PFSK-1 (cell line): ENCODE measurements at regions not wholly inside any gene's neighbourhood (a gene's known extent, or its start where the extent isn't known, plus 50 kb on each side); places are given as distances from the start of the nearest gene placed in this dataset.

Experiments
- FOXP2 ChIP-seq: optimal IDR thresholded peaks from 2 replicates; pipeline ENCODE3; 2011; ENCODE audit warnings: borderline replicate concordance, control low read depth, inconsistent platforms; ENCODE audit not compliant: insufficient read depth; ENCODE audit errors: extremely low read length, extremely low read depth
- POLR2AphosphoS5 ChIP-seq: IDR thresholded peaks from 2 replicates; pipeline ENCODE4 v1.6.1; 2012; ENCODE audit warnings: low read depth, mild to moderate bottlenecking, control low read depth, low read length, moderate library complexity
- REST ChIP-seq, 2 experiments: IDR thresholded peaks; 2 replicates each; pipeline versions ENCODE4 v1.6.1 to v1.8.0; 2011 to 2012; ENCODE audit warnings: low read depth in 2 of 2, low read length in 2 of 2, control low read depth in 1 of 2, inconsistent platforms in 1 of 2, mild to moderate bottlenecking in 1 of 2, moderate library complexity in 1 of 2; ENCODE audit not compliant: insufficient read depth in 1 of 2
- SIN3A ChIP-seq: IDR thresholded peaks from 2 replicates; pipeline ENCODE4 v1.6.1; 2012; ENCODE audit warnings: mild to moderate bottlenecking, low read length, moderate library complexity, borderline replicate concordance; ENCODE audit not compliant: insufficient read depth
- TAF1 ChIP-seq: IDR thresholded peaks from 2 replicates; pipeline ENCODE4 v1.6.1; 2012; ENCODE audit warnings: low read length, control low read depth, borderline replicate concordance; ENCODE audit not compliant: insufficient read depth

GRCh38 chr6:18990059-18990978 lies 603.2 kb downstream of the RNF144B start:
- no peak for TF ChIP-seq POLR2AphosphoS5
- no peak for TF ChIP-seq FOXP2
- no peak for TF ChIP-seq REST (IDR thresholded peaks at IDR 0.05; ENCODE audit: insufficient read depth in 1 of 2, low read depth in 2 of 2, low read length in 2 of 2)
- TF ChIP-seq TAF1, result no peak
- no peak for TF ChIP-seq SIN3A

- no peak for TF ChIP-seq FOXP2
- TF ChIP-seq SIN3A, result no peak
- no peak for TF ChIP-seq REST (IDR thresholded peaks at IDR 0.05; ENCODE audit: insufficient read depth in 1 of 2, low read depth in 2 of 2, low read length in 2 of 2)
- TF ChIP-seq POLR2AphosphoS5, result no peak
- no peak for TF ChIP-seq TAF1
Measured at GRCh38 chr6:18997375-18997826, 610.3 kb downstream of the RNF144B start.

GRCh38 chr6:19002976-19003560 lies 615.9 kb downstream of the RNF144B start:
- no peak for TF ChIP-seq REST (IDR thresholded peaks at IDR 0.05; ENCODE audit: insufficient read depth in 1 of 2, low read depth in 2 of 2, low read length in 2 of 2)
- TF ChIP-seq SIN3A, result no peak
- no peak for TF ChIP-seq FOXP2
- no peak for TF ChIP-seq POLR2AphosphoS5
- TF ChIP-seq TAF1, result no peak

- TF ChIP-seq TAF1, result no peak
- TF ChIP-seq FOXP2, result no peak
Measured at GRCh38 chr6:19004176-19004575, 617.0 kb downstream of the RNF144B start.

- TF ChIP-seq SIN3A (no peak), REST (IDR thresholded peaks at IDR 0.05; ENCODE audit: insufficient read depth in 1 of 2, low read depth in 2 of 2, low read length in 2 of 2) (no peak), POLR2AphosphoS5 (no peak), TAF1 (no peak), FOXP2 (no peak)
Measured at GRCh38 chr6:19009769-19010168, 622.6 kb downstream of the RNF144B start.
